GM19372 (cell line): ENCODE measurements at regions not wholly inside any gene's neighbourhood (a gene's known extent, or its start where the extent isn't known, plus 50 kb on each side); places are given as distances from the start of the nearest gene placed in this dataset.

Experiments
- ATAC-seq: cut with Tn5 transposase; IDR thresholded peaks from one replicate; pipeline ENCODE4 v1.9.1; 2021; ENCODE audit warnings: mild to moderate bottlenecking, low read depth, moderate library complexity; ENCODE audit not compliant: unreplicated experiment

DNA sequence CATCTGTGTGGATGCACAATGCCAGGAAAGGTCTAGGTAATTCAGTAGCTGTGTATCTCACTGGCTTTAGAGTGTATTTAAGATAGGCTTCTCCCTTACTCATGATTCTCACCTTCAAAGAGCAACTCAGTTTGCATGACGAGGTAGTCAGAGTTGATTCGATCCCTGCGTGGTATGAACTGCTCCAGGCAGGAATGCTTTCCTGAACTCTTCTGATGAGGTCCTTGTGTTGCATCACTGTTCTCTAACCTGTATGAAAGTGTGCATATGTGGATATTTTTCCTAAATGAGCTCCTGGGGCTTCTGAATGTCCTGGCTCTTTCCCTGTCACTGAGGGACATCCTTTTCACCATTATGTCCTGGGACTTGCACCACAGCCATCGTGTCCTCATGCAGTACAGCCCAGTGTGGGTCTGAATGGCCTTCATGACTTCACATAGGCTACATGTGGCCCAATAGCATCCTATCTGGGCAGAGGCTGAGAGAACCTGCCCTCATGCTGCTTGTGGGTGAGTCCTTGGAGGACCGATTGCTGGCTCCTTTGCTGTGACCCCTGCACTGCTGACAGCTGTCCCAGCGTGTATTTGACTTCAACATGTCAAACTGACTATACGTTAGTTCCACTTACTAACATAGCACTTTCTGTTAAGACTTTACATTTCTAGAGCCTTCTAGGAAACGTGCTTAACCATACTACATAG is 65.3 kb upstream of the WDR1 start:
- ATAC-seq, result no peak

DNA sequence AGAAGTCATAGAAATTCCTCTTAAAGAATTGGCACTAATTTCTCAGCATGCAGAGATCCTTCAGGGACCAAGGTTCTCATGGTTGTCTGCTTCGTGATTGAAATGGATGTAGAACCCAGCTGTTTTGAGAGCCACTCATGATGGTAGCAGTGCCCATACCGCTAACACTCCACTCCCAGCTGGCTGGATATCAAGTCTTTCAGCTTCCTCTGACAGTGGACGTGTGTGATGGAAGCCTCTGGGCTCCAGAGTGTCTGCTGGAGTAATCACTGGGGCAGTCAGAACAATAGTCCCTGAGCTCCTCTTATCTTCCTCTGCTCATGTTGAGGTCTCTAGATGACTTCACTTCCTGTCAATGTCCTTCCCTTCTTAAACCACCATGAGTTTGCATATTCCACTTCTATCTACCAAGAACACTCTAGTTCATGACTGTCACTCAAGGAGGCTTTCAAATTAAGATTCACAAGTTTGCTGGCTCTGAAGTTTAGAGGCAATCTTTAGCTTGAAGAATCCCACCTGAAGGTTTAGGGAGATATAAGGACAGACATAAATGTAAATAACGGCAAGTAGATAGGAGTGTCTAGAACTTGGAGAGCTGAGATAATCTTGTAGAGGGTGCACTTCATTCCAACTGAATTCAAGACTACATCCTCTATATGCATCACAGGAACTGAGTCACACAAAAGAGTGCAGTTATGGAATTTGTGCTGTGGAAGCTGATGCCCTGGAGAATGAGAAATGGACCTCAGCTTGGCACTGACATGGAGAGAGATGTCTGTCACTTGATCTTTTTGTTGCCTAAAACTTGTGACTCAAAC is 64.5 kb upstream of the WDR1 start:
- peak; percentile 73 for ATAC-seq

- no peak for ATAC-seq
Measured at GRCh38 chr4:10180603-10180926, 64.0 kb upstream of the WDR1 start.

DNA sequence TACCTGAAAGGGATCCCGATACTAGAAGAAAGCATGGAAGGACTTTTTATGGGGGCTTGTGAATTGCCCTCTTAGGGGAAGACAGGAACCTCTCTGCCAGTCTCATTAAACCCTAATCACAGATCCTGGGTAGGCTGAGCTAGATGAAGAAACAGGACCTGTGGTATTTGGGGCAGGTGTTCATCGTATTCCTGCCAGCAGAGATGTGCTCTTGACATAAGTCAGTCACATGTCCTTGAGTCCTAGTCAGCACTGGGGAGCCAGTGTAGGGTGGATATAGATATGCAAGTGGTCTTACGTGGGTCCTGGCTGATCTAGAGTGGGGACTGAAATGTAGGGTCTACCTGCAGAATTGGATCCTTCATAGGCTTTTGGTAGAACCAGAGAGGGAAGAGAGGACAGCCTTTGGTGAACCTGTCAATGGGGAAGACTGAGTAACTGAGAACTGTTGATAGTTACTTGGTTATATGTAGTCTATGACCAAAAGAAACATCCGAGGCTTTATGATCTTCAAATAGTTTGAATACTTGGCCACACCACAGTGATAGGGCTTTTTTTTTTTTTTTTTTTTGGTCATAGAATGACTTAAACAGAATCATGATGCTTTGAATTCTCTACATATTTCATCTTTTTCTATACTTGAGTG is 63.5 kb upstream of the WDR1 start:
- ATAC-seq, result no peak

GRCh38 chr4:10178763-10179162 is 62.2 kb upstream of the WDR1 start:
- ATAC-seq, result no peak

- no peak for ATAC-seq
Measured at GRCh38 chr4:10175626-10176025, 59.0 kb upstream of the WDR1 start.

DNA sequence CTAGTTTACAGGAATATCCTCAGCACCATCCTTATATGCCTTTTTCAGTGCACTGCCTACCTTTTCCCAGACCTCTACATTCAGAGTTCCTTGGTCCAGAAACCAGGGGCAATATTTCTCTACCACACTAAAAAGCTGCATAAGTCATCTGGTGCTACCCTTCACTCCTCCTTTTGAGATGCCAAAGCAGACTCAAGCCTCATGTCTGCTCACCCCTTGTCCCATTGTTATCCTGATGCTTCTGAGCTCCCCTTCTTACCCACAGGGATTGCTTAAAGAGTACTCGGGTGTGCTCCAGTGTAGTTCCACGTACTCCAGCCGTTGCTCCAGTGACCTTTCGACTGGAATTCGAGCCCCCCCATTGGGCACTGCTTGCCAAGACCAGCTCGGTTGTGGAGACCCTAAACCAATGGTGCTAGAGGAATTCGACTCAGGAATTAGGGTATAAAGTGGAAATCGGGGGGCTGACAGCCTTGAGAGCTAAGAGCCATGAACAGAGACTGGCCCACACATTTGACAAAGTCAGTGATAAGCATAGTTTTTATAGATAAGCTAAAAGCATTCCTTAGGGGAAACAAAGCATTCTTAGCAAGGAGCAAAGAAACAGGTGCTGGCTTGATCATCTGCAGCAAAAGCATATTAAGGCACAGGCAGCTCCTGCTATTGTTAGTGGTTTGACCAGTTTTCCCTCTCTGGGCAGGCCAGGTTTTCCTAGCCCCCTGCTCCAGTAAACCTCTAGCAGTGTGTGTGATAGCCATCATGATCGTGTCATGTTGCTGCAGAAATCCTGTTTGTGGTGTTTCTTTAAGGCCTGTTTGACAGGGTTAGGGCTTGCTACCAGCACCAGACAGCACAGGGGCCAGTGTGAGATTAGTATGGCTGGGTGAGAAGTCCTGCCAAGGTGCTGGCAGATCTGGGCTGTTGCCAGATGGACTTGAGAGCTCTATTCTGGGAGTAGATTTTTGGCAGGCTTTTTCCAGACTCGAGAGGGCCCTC is 57.5 kb upstream of the WDR1 start:
- no peak for ATAC-seq

- no peak for ATAC-seq
Measured at GRCh38 chr4:10173037-10173753, 56.6 kb upstream of the WDR1 start.

DNA sequence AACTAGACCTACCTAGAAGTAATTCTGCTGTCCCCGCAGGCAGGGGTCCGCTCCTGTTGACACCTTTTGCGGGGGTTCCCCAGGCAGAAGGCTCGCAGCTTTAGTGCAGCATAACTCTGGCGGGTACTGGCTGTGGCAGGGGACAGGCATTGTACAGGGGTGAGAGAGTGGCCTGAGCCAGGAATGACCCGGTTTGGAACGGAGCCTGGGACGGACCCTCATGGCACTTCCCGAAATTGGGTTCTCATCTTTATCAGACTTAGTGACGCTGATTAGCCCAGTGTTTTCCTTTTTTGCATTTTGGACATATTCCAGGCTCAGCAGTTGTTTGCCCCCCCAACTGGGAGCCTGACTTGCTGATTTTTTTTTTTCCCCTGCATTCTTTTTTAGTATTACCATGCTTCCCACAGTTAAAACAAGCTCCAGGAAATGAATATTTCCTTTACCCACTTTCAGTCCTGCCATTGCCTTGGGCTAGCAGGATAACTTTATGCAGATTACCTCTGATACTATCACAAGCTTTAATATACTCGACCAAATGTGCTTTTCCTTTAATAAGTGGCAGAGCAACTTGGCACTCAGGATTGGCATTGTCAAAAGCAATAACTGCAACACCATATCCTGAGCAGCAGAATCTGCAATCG is 55.8 kb upstream of the WDR1 start:
- ATAC-seq, result no peak

DNA sequence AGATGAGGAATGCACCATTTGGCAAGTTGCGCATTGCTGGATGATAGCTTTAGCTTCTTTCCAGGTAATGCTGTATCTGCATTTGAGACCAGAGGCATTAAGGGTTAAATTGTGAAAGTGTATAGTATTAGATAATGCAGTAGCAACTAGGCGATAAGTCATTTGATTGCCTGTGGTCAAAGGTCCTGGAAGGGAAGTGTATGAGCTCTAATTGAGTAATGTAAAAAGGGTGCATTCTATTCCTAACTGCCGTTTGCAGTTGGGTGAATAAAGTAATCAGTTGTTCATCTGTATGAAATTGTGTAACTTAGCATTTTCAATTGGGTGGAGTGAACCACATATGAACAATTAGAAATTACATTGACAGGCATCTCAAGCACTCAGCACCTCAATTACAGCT is 54.5 kb upstream of the WDR1 start:
- no peak for ATAC-seq

GRCh38 chr4:10169839-10170387 is 53.3 kb upstream of the WDR1 start:
- ATAC-seq, result no peak

GRCh38 chr4:10168151-10168550 is 51.6 kb upstream of the WDR1 start:
- no peak for ATAC-seq

- ATAC-seq, result no peak
Measured at GRCh38 chr4:10167201-10167600, 50.6 kb upstream of the WDR1 start.
